ENCODE measurements at regions not wholly inside any gene's neighbourhood (a gene's known extent, or its start where the extent isn't known, plus 50 kb on each side); places are given as distances from the start of the nearest gene placed in this dataset.

GRCh38 chr9:92188969-92189781 is 74.0 kb upstream of the SPTLC1 start:
- Histone ChIP-seq H3K4me1 (peaks cover 0 to 5% (median 0%) of the 10 kb centered on the region in 3 donors), H3K27me3 (peaks cover 24% of the 10 kb centered on the region), H3K4me3 (no peak overlapping the region), H3K27ac (no peak overlapping the region), H3K9me3 (no peaks in the 10 kb centered on the region), H3K36me3 (no peaks in the 10 kb centered on the region)
- no CpG with 5 or more reads among the region's 25 CpGs for WGBS, 2 donors (ENCODE audit: low coverage in 1 of 2)
- ATAC-seq: no peak
- TF ChIP-seq POLR2AphosphoS5 (IDR thresholded peaks at IDR 0.05): no peak
- TF ChIP-seq POLR2A (IDR thresholded peaks at IDR 0.05): no peak
- TF ChIP-seq, protein P1, sequence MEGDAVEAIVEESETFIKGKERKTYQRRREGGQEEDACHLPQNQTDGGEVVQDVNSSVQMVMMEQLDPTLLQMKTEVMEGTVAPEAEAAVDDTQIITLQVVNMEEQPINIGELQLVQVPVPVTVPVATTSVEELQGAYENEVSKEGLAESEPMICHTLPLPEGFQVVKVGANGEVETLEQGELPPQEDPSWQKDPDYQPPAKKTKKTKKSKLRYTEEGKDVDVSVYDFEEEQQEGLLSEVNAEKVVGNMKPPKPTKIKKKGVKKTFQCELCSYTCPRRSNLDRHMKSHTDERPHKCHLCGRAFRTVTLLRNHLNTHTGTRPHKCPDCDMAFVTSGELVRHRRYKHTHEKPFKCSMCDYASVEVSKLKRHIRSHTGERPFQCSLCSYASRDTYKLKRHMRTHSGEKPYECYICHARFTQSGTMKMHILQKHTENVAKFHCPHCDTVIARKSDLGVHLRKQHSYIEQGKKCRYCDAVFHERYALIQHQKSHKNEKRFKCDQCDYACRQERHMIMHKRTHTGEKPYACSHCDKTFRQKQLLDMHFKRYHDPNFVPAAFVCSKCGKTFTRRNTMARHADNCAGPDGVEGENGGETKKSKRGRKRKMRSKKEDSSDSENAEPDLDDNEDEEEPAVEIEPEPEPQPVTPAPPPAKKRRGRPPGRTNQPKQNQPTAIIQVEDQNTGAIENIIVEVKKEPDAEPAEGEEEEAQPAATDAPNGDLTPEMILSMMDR (IDR thresholded peaks at IDR 0.05): no peak
- no peak for TF ChIP-seq EP300 (IDR thresholded peaks at IDR 0.05)

GRCh38 chr9:92187989-92188714 is 72.9 kb upstream of the SPTLC1 start:
- no peak for TF ChIP-seq POLR2A (IDR thresholded peaks at IDR 0.05)
- TF ChIP-seq, protein P1 (IDR thresholded peaks at IDR 0.05): no peak
- no peak for TF ChIP-seq EP300 (IDR thresholded peaks at IDR 0.05)
- TF ChIP-seq POLR2AphosphoS5 (IDR thresholded peaks at IDR 0.05): no peak
- Histone ChIP-seq H3K27me3 (peaks cover 24% of the 10 kb centered on the region), H3K9me3 (no peaks in the 10 kb centered on the region), H3K4me3 (no peak overlapping the region), H3K27ac (no peak overlapping the region), H3K4me1 (peaks cover 0 to 5% (median 0%) of the 10 kb centered on the region in 3 donors), H3K36me3 (no peaks in the 10 kb centered on the region)
- 40 to 60% methylated on average over 1 to 2 of the region's 10 CpGs for WGBS, 2 donors (ENCODE audit: low coverage in 1 of 2)
- no peak for ATAC-seq

- Histone ChIP-seq H3K9me3 (no peaks in the 10 kb centered on the region), H3K4me3 (no peak overlapping the region), H3K4me1 (peaks cover 0 to 5% (median 0%) of the 10 kb centered on the region in 3 donors), H3K27ac (no peak overlapping the region), H3K36me3 (no peaks in the 10 kb centered on the region), H3K27me3 (peaks cover 24% of the 10 kb centered on the region)
- TF ChIP-seq, protein P1 (IDR thresholded peaks at IDR 0.05): no peak
- TF ChIP-seq EP300 (IDR thresholded peaks at IDR 0.05) (no peak), POLR2A (IDR thresholded peaks at IDR 0.05) (no peak), POLR2AphosphoS5 (IDR thresholded peaks at IDR 0.05) (no peak)
- no peak for ATAC-seq
- WGBS, 2 donors (ENCODE audit: low coverage in 1 of 2): 60 to 73% methylated on average over 1 to 2 of the region's 3 CpGs
Measured at GRCh38 chr9:92187390-92187789, 72.2 kb upstream of the SPTLC1 start.

DNA sequence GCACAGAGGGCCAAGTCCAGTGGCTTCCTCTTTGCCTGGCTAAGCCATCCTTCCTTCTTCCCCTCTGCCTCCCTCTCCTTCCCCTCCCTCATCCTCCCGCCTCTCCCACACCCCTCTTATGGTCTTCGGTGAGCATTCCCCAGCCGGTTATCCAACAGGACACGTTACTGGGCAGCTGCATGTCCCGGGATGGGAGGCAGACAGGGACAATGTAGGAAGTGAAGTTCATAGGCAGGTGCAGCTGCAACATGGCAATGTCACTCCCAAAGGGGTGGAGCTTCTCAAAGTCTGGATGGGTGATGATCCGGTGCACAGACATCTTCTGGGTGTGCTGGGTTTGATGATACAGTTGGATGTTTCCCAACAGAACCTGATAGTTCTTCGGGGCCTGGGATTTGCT is 71.4 kb upstream of the SPTLC1 start:
- Histone ChIP-seq H3K27me3 (peaks cover 24% of the 10 kb centered on the region), H3K36me3 (no peaks in the 10 kb centered on the region), H3K4me1 (peaks cover 0 to 5% (median 0%) of the 10 kb centered on the region in 3 donors), H3K9me3 (peaks cover 0 to 6% (median 0%) of the 10 kb centered on the region in 3 donors), H3K4me3 (no peak overlapping the region), H3K27ac (no peak overlapping the region)
- 81 to 100% methylated on average over 2 to 5 of the region's 7 CpGs for WGBS, 2 donors (ENCODE audit: low coverage in 1 of 2)
- TF ChIP-seq EP300 (IDR thresholded peaks at IDR 0.05) (no peak), POLR2AphosphoS5 (IDR thresholded peaks at IDR 0.05) (no peak), POLR2A (IDR thresholded peaks at IDR 0.05) (no peak)
- TF ChIP-seq, protein P1 (IDR thresholded peaks at IDR 0.05): no peak
- ATAC-seq: no peak
